ENCODE measurements at regions not wholly inside any gene's neighbourhood (a gene's known extent, or its start where the extent isn't known, plus 50 kb on each side); places are given as distances from the start of the nearest gene placed in this dataset. TPM values are rescaled to one million over a fixed set of nuclear protein-coding genes. Genes with fewer than 3 reads are reported as not detected.

Small RNA genes lying in the stretch of these regions (small RNA-seq; reads per million reads assigned to genes)
- gene RNA5SP142 (ENCODE audit: low replicate concordance): not detected

Data from spinal cord (tissue), 1 donor.